HG03196 (cell line): ENCODE measurements at regions not wholly inside any gene's neighbourhood (a gene's known extent, or its start where the extent isn't known, plus 50 kb on each side); places are given as distances from the start of the nearest gene placed in this dataset.
"Not testable (repeated sequence)": the region's sequence is repeated elsewhere in the genome, so short reads cannot be mapped to it uniquely, and the experiment has no call there.

Experiments used
- ATAC-seq: cut with Tn5 transposase; IDR thresholded peaks from one replicate; pipeline ENCODE4 v1.9.1; 2021; ENCODE audit not compliant: unreplicated experiment

GRCh38 chr12:131272283-131272814 is 318.6 kb downstream of the ADGRD1 start:
- not testable (repeated sequence) for ATAC-seq

- no peak for ATAC-seq
These were observed 319.7 kb downstream of the ADGRD1 start for GRCh38 chr12:131273291-131273845.

- no peak for ATAC-seq
These were observed 320.4 kb downstream of the ADGRD1 start for GRCh38 chr12:131274061-131274460.

- ATAC-seq: no peak
These were observed 321.2 kb downstream of the ADGRD1 start for GRCh38 chr12:131274906-131275305.

GRCh38 chr12:131275824-131276223 is 322.1 kb downstream of the ADGRD1 start:
- ATAC-seq: no peak

- no peak for ATAC-seq
These were observed 322.9 kb downstream of the ADGRD1 start for GRCh38 chr12:131276501-131277185.

- ATAC-seq: not testable (repeated sequence)
These were observed 323.7 kb downstream of the ADGRD1 start for GRCh38 chr12:131277186-131278091.

- not testable (repeated sequence) for ATAC-seq
These were observed 324.9 kb downstream of the ADGRD1 start for GRCh38 chr12:131278451-131279115.

GRCh38 chr12:131279281-131279921 is 325.7 kb downstream of the ADGRD1 start:
- no peak for ATAC-seq

GRCh38 chr12:131280426-131280825 is 326.7 kb downstream of the ADGRD1 start:
- ATAC-seq: no peak

GRCh38 chr12:131281016-131281415 is 327.3 kb downstream of the ADGRD1 start:
- ATAC-seq: no peak

GRCh38 chr12:131282292-131283080 is 328.8 kb downstream of the ADGRD1 start:
- ATAC-seq: no peak

GRCh38 chr12:131283191-131283861 is 329.6 kb downstream of the ADGRD1 start:
- no peak for ATAC-seq

- not testable (repeated sequence) for ATAC-seq
These were observed 330.4 kb downstream of the ADGRD1 start for GRCh38 chr12:131283862-131284825.

GRCh38 chr12:131284954-131285904 is 331.5 kb downstream of the ADGRD1 start:
- not testable (repeated sequence) for ATAC-seq

- not testable (repeated sequence) for ATAC-seq
These were observed 332.2 kb downstream of the ADGRD1 start for GRCh38 chr12:131285905-131286295.

GRCh38 chr12:131286301-131286700 is 332.6 kb downstream of the ADGRD1 start:
- ATAC-seq: not testable (repeated sequence)
